GM19463 (cell line): ENCODE measurements at regions not wholly inside any gene's neighbourhood (a gene's known extent, or its start where the extent isn't known, plus 50 kb on each side); places are given as distances from the start of the nearest gene placed in this dataset.
"Not testable (repeated sequence)": the region's sequence is repeated elsewhere in the genome, so short reads cannot be mapped to it uniquely, and the experiment has no call there.

Source experiments
- ATAC-seq: cut with Tn5 transposase; IDR thresholded peaks from one replicate; pipeline ENCODE4 v1.9.1; 2021; ENCODE audit warnings: mild to moderate bottlenecking, moderate library complexity; ENCODE audit not compliant: unreplicated experiment

DNA sequence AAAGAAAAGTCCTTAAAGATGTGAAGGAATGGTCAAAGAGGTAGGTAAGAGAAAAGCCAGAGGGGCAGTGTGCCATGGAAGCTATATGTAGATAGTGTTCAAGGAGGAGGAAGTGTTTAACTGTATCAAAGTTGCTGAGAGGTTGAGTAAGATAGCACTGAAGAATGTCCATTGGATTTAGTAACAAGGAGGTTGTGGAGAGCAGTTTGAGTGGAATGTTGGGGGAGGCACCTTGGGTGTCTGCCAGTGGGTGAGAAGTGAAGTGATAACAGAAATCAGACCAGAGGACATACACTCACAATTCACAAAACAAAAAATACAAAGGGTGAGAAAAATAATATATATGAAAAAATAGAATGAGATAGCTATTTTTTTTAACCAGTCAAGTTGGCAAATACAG lies 121.3 kb upstream of the AMOT start:
- no peak for ATAC-seq

GRCh38 chrX:112947981-112948615 lies 107.5 kb upstream of the AMOT start:
- no peak for ATAC-seq

- no peak for ATAC-seq
These were observed 105.6 kb upstream of the AMOT start for GRCh38 chrX:112946227-112946626.

GRCh38 chrX:112945826-112946225 lies 105.2 kb upstream of the AMOT start:
- no peak for ATAC-seq

DNA sequence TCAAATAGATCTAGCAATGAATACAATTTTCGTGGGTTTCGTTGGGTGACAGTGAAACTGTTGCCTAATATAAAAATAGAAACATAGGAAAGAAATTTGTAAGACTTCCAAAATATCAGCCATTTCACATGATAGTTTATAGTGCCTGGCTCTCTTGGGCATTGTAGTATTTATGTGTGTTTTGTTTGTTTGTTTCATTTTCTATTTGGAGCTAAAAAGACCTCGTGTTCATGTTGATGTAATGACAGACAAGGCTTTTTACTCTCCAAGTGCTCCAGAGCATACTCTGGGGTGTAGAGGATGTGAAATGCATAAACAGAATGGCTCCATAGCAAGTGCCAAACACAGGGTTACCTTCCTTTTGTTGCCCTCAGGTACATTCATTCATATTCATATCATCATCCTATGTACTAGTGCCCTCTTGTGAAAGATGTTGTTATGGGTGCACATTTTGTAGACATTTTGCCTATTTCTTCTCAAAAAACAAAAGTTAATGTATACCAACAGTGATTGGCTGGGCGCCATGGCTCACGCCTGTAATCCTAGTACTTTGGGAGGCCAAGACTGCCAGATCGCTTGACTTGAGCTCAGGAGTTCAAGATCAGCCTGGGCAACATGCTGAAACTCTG lies 100.7 kb upstream of the AMOT start:
- ATAC-seq = no peak

- no peak for ATAC-seq
These were observed 94.4 kb upstream of the AMOT start for GRCh38 chrX:112935029-112935428.

- ATAC-seq = no peak
These were observed 91.3 kb upstream of the AMOT start for GRCh38 chrX:112931900-112932299.

- ATAC-seq = no peak
These were observed 90.8 kb upstream of the AMOT start for GRCh38 chrX:112931478-112931877.

- not testable (repeated sequence) for ATAC-seq
These were observed 82.8 kb upstream of the AMOT start for GRCh38 chrX:112923381-112923780.

DNA sequence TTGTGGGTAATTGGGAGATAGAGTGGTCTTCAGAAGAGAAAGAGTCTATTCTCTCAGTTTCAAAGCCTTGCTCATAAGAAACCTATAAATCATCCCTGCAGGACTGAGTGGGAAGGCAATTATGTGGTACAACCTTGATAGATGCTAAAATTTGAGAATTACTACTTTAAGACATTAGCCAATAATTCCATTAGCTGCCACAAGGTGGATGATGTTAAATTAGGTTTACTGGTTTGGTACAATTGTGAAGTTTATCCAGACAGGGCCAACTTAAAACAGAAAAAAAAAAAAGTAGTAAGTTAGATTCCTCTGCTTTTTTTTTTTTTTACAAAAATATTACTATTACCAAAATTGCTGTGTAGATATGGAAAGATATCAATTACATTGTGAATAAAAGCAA lies 73.2 kb upstream of the AMOT start:
- no peak for ATAC-seq

DNA sequence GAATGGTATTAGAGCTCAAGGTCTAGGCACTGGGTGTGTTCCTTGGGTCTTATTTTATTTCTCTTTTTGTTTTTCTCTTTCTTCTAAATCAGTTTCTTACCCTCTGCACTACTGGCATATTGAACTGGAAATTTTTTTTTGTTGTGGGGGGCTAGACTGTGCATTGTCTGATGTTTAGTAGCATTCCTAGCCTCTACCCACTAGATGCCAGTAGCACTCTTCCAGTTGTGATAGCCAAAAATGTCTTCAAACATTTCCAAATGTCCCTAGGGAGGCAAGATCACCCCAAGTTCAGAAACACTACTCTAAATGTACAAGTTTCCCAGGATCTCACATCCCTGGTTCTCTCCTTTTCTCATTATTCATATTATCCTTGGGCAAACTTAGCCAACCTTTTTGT lies 69.8 kb upstream of the AMOT start:
- no peak for ATAC-seq

- no peak for ATAC-seq
These were observed 61.5 kb upstream of the AMOT start for GRCh38 chrX:112901869-112902725.

DNA sequence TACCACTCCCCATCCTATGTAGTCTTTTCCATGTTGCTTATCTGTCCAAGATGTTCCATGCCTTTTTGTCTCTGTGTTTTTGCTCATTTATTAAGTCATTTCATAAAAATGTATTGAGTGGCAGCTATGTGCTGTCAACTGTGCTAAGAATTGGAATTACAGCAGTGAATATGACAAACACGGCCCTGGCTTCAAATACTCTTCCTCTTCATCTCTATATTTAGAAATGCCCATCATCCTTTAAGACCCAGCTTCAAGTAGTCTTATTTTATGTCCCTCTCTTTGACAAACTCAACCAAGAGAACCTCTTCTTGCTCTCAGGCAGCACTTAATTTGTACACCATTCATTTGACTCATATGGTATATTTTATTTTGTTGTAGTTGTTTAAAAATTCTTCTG lies 55.4 kb upstream of the AMOT start:
- no peak for ATAC-seq
